ENCODE measurements at regions not wholly inside any gene's neighbourhood (a gene's known extent, or its start where the extent isn't known, plus 50 kb on each side); places are given as distances from the start of the nearest gene placed in this dataset.

- no peaks in the 10 kb centered on the region for H3K9me3 Mint-ChIP-seq
- ATAC-seq (ENCODE audit: low read depth): no peak
- H3K4me1 Mint-ChIP-seq: no peaks in the 10 kb centered on the region
- no peak for TF ChIP-seq CTCF (IDR thresholded peaks at IDR 0.05)
- H3K36me3 Mint-ChIP-seq (ENCODE audit: low read depth): no peaks in the 10 kb centered on the region
- no peak for DNase-seq
- ChIA-PET CTCF (no interaction called here), POLR2A (no interaction called here)
- no peak overlapping the region for H3K27ac Mint-ChIP-seq
- intact Hi-C loops (cut with micrococcal nuclease): no loop called here
- peaks cover 2% of the 10 kb centered on the region for H3K27me3 Mint-ChIP-seq
- H3K4me3 Mint-ChIP-seq: no peak overlapping the region
Observed at GRCh38 chr1:5750186-5751162, 241.8 kb downstream of the NPHP4 start.

GRCh38 chr1:5748286-5749225, 243.7 kb downstream of the NPHP4 start:
- no peak overlapping the region for H3K27ac Mint-ChIP-seq
- no peaks in the 10 kb centered on the region for H3K36me3 Mint-ChIP-seq (ENCODE audit: low read depth)
- no peak for TF ChIP-seq CTCF (IDR thresholded peaks at IDR 0.05)
- no peaks in the 10 kb centered on the region for H3K9me3 Mint-ChIP-seq
- ATAC-seq (ENCODE audit: low read depth) (no peak), DNase-seq (no peak)
- no peaks in the 10 kb centered on the region for H3K4me1 Mint-ChIP-seq
- H3K27me3 Mint-ChIP-seq: peaks cover 5% of the 10 kb centered on the region
- intact Hi-C loops (cut with micrococcal nuclease): loop anchor here (10.0 kb wide), 1 partner anchor 234 kb away; no protein-coding TSS in a partner anchor
- CTCF ChIA-PET: no interaction called here
- POLR2A ChIA-PET: no interaction called here
- no peak overlapping the region for H3K4me3 Mint-ChIP-seq

- Mint-ChIP-seq H3K36me3 (ENCODE audit: low read depth) (no peaks in the 10 kb centered on the region), H3K4me1 (no peaks in the 10 kb centered on the region), H3K4me3 (no peak overlapping the region), H3K27me3 (peaks cover 5% of the 10 kb centered on the region), H3K27ac (no peak overlapping the region), H3K9me3 (no peaks in the 10 kb centered on the region)
- no peak for ATAC-seq (ENCODE audit: low read depth)
- no peak for DNase-seq
- TF ChIP-seq CTCF (IDR thresholded peaks at IDR 0.05): no peak
- CTCF ChIA-PET: no interaction called here
- POLR2A ChIA-PET: no interaction called here
- intact Hi-C loops (cut with micrococcal nuclease): loop anchor here (10.0 kb wide), 1 partner anchor 233 kb away; no protein-coding TSS in a partner anchor
Observed at GRCh38 chr1:5747426-5748285, 244.6 kb downstream of the NPHP4 start.

- Mint-ChIP-seq H3K4me3 (no peak overlapping the region), H3K9me3 (no peaks in the 10 kb centered on the region), H3K27me3 (peaks cover 5% of the 10 kb centered on the region), H3K4me1 (no peaks in the 10 kb centered on the region), H3K36me3 (ENCODE audit: low read depth) (no peaks in the 10 kb centered on the region), H3K27ac (no peak overlapping the region)
- CTCF ChIA-PET: no interaction called here
- ATAC-seq (ENCODE audit: low read depth): no peak
- no peak for DNase-seq
- intact Hi-C loops (cut with micrococcal nuclease): loop anchor here (10.0 kb wide), 1 partner anchor 232 kb away; no protein-coding TSS in a partner anchor
- TF ChIP-seq CTCF (IDR thresholded peaks at IDR 0.05): no peak
- POLR2A ChIA-PET: no interaction called here
Observed at GRCh38 chr1:5746611-5747425, 245.4 kb downstream of the NPHP4 start.

Measured in activated B cell treated with CpG ODN at 0.5 μM for 24 hours (primary cell).